CD14-positive monocyte (primary cell): ENCODE measurements at regions not wholly inside any gene's neighbourhood (a gene's known extent, or its start where the extent isn't known, plus 50 kb on each side); places are given as distances from the start of the nearest gene placed in this dataset.

Experiments
- DNase-seq, 3 donors: peaks; one replicate each; pipeline ENCODE4 v3.0.0-alpha.2; 2011 to 2022
- H2AFZ ChIP-seq: 2 replicates; pipeline ENCODE4 v1.6.0; 2012; ENCODE audit warnings: mild to moderate bottlenecking, low read depth, low read length, inconsistent platforms; ENCODE audit not compliant: insufficient read depth, poor library complexity, severe bottlenecking
- H3K27ac ChIP-seq, 2 donors: 1 replicate in 1 of 2; 2 replicates in 1 of 2; pipeline ENCODE4 v1.5.1; 2012 to 2013; ENCODE audit warnings: low read length in 2 of 2, control low read depth in 1 of 2, inconsistent platforms in 1 of 2, low read depth in 1 of 2, mild to moderate bottlenecking in 1 of 2
- H3K27me3 ChIP-seq, 2 donors: one replicate each; pipeline versions ENCODE4 v1.6.0 to v1.6.1; 2011 to 2013; ENCODE audit warnings: low read length in 2 of 2; ENCODE audit not compliant: control insufficient read depth in 2 of 2, insufficient read depth in 2 of 2
- H3K36me3 ChIP-seq, 2 donors: replicated peaks in 1 of 2; 1 replicate in 1 of 2; 2 replicates in 1 of 2; pipeline versions ENCODE4 v1.5.1 to v1.6.1; 2012 to 2013; ENCODE audit warnings: low read length in 2 of 2, control low read depth in 1 of 2, inconsistent platforms in 1 of 2, mild to moderate bottlenecking in 1 of 2; ENCODE audit not compliant: insufficient read depth in 2 of 2, control insufficient read depth in 1 of 2
- H3K4me1 ChIP-seq, 2 donors: 1 replicate in 1 of 2; 2 replicates in 1 of 2; pipeline versions ENCODE4 v1.5.1 to v1.6.1; 2012 to 2013; ENCODE audit warnings: low read length in 2 of 2, control low read depth in 1 of 2, inconsistent platforms in 1 of 2, mild to moderate bottlenecking in 1 of 2, moderate library complexity in 1 of 2; ENCODE audit not compliant: insufficient read depth in 2 of 2, control insufficient read depth in 1 of 2
- H3K4me2 ChIP-seq: replicated peaks from 2 replicates; pipeline ENCODE3; 2012; ENCODE audit warnings: low read length, moderate library complexity, mild to moderate bottlenecking; ENCODE audit not compliant: poor library complexity, severe bottlenecking; ENCODE audit errors: extremely low read depth
- H3K4me3 ChIP-seq, 3 experiments: fragments of 200-600 bp in 1 of 3; sonication (generic) in 1 of 3; replicated peaks in 1 of 3; 1 replicate in 2 of 3; 2 replicates in 1 of 3; pipeline ENCODE4 v1.5.1; 2011 to 2013; ENCODE audit warnings: low read length in 3 of 3, mild to moderate bottlenecking in 3 of 3, control low read depth in 2 of 3, low read depth in 2 of 3, inconsistent platforms in 1 of 3, moderate library complexity in 1 of 3
- H3K79me2 ChIP-seq: 2 replicates; pipeline ENCODE4 v1.6.0; 2012; ENCODE audit warnings: mild to moderate bottlenecking, control low read depth, inconsistent platforms, low read length, moderate library complexity; ENCODE audit not compliant: insufficient read depth
- H3K9ac ChIP-seq: 2 replicates; pipeline ENCODE4 v1.6.0; 2017; ENCODE audit warnings: low read length, mild to moderate bottlenecking; ENCODE audit not compliant: insufficient read depth, poor library complexity, severe bottlenecking
- H3K9me3 ChIP-seq, 2 donors: replicated peaks in 1 of 2; 1 replicate in 1 of 2; 2 replicates in 1 of 2; pipeline versions ENCODE4 v1.5.1 to v1.6.1; 2012 to 2013; ENCODE audit warnings: low read length in 2 of 2, control low read depth in 1 of 2; ENCODE audit not compliant: control insufficient read depth in 1 of 2, insufficient read depth in 1 of 2
- H4K20me1 ChIP-seq: 2 replicates; pipeline ENCODE4 v1.6.0; 2012; ENCODE audit warnings: mild to moderate bottlenecking, low read length, control low read depth, moderate library complexity; ENCODE audit not compliant: insufficient read depth
- H3K27ac Mint-ChIP-seq, 7 donors: one replicate each; pipeline ENCODE4 v1.8.0; 2020; ENCODE audit warnings: mild to moderate bottlenecking in 7 of 7, mixed read lengths in 7 of 7, moderate library complexity in 6 of 7, inconsistent platforms in 2 of 7
- H3K27me3 Mint-ChIP-seq, 3 donors: one replicate each; pipeline ENCODE4 v1.8.0; 2021 to 2022; ENCODE audit warnings: low read depth in 3 of 3, mild to moderate bottlenecking in 3 of 3, mixed read lengths in 3 of 3, moderate library complexity in 3 of 3, inconsistent platforms in 1 of 3
- H3K36me3 Mint-ChIP-seq, 2 donors: one replicate each; pipeline ENCODE4 v1.8.0; 2020; ENCODE audit warnings: mixed read lengths in 2 of 2, inconsistent platforms in 1 of 2, mild to moderate bottlenecking in 1 of 2
- H3K4me1 Mint-ChIP-seq: one replicate; pipeline ENCODE4 v1.8.0; 2020; ENCODE audit warnings: mild to moderate bottlenecking, mixed read lengths
- H3K4me3 Mint-ChIP-seq, 2 donors: one replicate each; pipeline ENCODE4 v1.8.0; 2020; ENCODE audit warnings: mild to moderate bottlenecking in 2 of 2, mixed read lengths in 2 of 2, moderate library complexity in 1 of 2
- H3K9me3 Mint-ChIP-seq, 7 donors: one replicate each; pipeline ENCODE4 v1.8.0; 2020 to 2022; ENCODE audit warnings: mixed read lengths in 7 of 7, mild to moderate bottlenecking in 6 of 7, moderate library complexity in 6 of 7, inconsistent platforms in 2 of 7
- WGBS: methylation state at CpG from one replicate; pipeline ENCODE4 v1.1.5; 2013; ENCODE audit warnings: missing lambda C conversion rate; ENCODE audit not compliant: insufficient coverage; 5-methylcytosine and 5-hydroxymethylcytosine counted together
- intact Hi-C, 2 donors: fragments of 100-400 bp; cut with micrococcal nuclease; formaldehyde crosslinking; loops; one replicate each; pipeline versions ENCODE4 v1.15.0 to v1.15.1; 2023
- TF ChIP-seq, protein P1 (sequence below): fragments of 200-600 bp; IDR thresholded peaks from one replicate; pipeline ENCODE4 v1.8.0; 2022; ENCODE audit warnings: antibody characterized with exemption, mild to moderate bottlenecking

DNA sequence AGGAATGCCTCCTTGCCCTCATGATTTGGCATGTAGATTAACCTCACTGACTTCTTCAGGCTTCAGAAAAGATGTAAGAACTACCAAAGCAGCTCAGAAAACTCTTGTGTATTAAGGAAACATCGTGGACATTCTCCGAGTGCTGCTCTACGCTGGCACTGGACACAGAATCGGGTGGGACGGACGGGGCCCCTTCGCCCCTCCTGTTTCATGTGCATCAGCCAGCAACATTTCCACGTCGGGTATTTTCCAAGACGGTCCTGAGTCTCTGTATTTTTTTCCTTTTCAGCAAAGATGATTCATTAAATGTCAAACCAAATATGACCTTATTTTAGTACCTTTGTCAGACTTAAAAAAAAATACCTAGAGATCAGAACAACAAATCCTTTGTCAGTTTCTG is 583.6 kb downstream of the CCDC171 start:
- intact Hi-C loops = no loop called here

DNA sequence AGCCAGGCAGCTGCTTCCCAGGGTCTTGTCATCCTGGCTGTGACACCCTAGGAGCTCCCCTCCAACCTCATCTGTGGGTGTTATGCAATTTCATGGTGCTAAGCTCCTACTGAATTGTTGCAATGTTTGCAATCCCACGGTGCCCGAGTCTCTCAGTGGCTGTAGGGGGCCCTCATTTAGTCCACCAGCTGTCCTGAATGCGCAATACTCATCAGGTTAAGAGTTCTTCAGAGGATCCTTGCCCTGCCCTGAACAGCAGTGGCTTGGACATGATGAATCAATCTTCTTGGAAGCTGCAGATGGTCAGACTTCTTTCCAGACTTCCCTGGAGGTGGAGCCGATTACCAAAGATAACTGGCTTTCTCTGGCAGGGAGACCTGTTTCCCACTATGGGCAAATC is 584.1 kb downstream of the CCDC171 start:
- no peak overlapping the region for H2AFZ ChIP-seq
- H3K4me1 ChIP-seq = no peaks in the 10 kb centered on the region
- no peaks in the 10 kb centered on the region for H3K36me3 ChIP-seq
- H3K27ac ChIP-seq = no peak overlapping the region
- 50% methylated on average over 4 of the region's 4 CpGs for WGBS
- intact Hi-C loops = no loop called here
- H3K9ac ChIP-seq = no peak overlapping the region
- no peaks in the 10 kb centered on the region for H3K9me3 Mint-ChIP-seq
- TF ChIP-seq, protein P1, sequence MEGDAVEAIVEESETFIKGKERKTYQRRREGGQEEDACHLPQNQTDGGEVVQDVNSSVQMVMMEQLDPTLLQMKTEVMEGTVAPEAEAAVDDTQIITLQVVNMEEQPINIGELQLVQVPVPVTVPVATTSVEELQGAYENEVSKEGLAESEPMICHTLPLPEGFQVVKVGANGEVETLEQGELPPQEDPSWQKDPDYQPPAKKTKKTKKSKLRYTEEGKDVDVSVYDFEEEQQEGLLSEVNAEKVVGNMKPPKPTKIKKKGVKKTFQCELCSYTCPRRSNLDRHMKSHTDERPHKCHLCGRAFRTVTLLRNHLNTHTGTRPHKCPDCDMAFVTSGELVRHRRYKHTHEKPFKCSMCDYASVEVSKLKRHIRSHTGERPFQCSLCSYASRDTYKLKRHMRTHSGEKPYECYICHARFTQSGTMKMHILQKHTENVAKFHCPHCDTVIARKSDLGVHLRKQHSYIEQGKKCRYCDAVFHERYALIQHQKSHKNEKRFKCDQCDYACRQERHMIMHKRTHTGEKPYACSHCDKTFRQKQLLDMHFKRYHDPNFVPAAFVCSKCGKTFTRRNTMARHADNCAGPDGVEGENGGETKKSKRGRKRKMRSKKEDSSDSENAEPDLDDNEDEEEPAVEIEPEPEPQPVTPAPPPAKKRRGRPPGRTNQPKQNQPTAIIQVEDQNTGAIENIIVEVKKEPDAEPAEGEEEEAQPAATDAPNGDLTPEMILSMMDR = no peak
- H3K4me2 ChIP-seq = no peak overlapping the region
- no peaks in the 10 kb centered on the region for H3K36me3 Mint-ChIP-seq
- H3K27me3 ChIP-seq = no peaks in the 10 kb centered on the region
- H3K9me3 ChIP-seq = no peaks in the 10 kb centered on the region
- H3K4me3 Mint-ChIP-seq = no peak overlapping the region
- no peak overlapping the region for H3K4me3 ChIP-seq
- peaks cover 0 to 3% (median 1%) of the 10 kb centered on the region in 3 donors for H3K27me3 Mint-ChIP-seq
- H3K4me1 Mint-ChIP-seq = peaks cover 5% of the 10 kb centered on the region
- H4K20me1 ChIP-seq = no peaks in the 10 kb centered on the region
- H3K79me2 ChIP-seq = no peaks in the 10 kb centered on the region
- H3K27ac Mint-ChIP-seq = no peak overlapping the region
- no peak for DNase-seq

More for the DNA sequence above, 583.6 kb downstream of the CCDC171 start:
- H3K9me3 ChIP-seq = no peaks in the 10 kb centered on the region
- H3K27ac Mint-ChIP-seq = no peak overlapping the region
- no peak overlapping the region for H3K9ac ChIP-seq
- H3K4me3 Mint-ChIP-seq = no peak overlapping the region
- no peak overlapping the region for H3K4me3 ChIP-seq
- no peaks in the 10 kb centered on the region for H3K36me3 Mint-ChIP-seq
- TF ChIP-seq, protein P1 = no peak
- H3K27me3 Mint-ChIP-seq = peaks cover 0 to 3% (median 1%) of the 10 kb centered on the region in 3 donors
- H3K4me1 ChIP-seq = no peaks in the 10 kb centered on the region
- no peaks in the 10 kb centered on the region for H3K36me3 ChIP-seq
- no peak overlapping the region for H2AFZ ChIP-seq
- H3K27ac ChIP-seq = no peak overlapping the region
- H3K4me2 ChIP-seq = no peak overlapping the region
- no peak for DNase-seq
- no peaks in the 10 kb centered on the region for H4K20me1 ChIP-seq
- H3K79me2 ChIP-seq = no peaks in the 10 kb centered on the region
- H3K27me3 ChIP-seq = no peaks in the 10 kb centered on the region
- no peaks in the 10 kb centered on the region for H3K9me3 Mint-ChIP-seq
- WGBS = 93% methylated on average over 9 of the region's 10 CpGs
- H3K4me1 Mint-ChIP-seq = peaks cover 5% of the 10 kb centered on the region
